K562 (cell line): ENCODE measurements at regions not wholly inside any gene's neighbourhood (a gene's known extent, or its start where the extent isn't known, plus 50 kb on each side); places are given as distances from the start of the nearest gene placed in this dataset.

Experiments
- ATAC-seq: fragments of 200-7000 bp; cut with Tn5 transposase; 3 replicates; pipeline ENCODE4 v1.9.1; 2020; ENCODE audit warnings: moderate library complexity
- BruUV-seq: library from RNA; stranded (reverse); fragments of 400-500 nt; replicated peaks from 2 replicates; lab custom pipeline; 2021; lab: Mats Ljungman, UMichigan
- CTCF ChIA-PET: fragments of 300-600 bp; formaldehyde crosslinking; extraction: SDS; loops from one replicate; lab custom pipeline; 2021; ENCODE audit warnings: low intra/inter-chr PET ratio; lab: Yijun Ruan, JAX
- POLR2A ChIA-PET: fragments of 300-600, 350-650 bp; sonication (Branson Sonifier 250); formaldehyde crosslinking; extraction: SDS; loops from one replicate; lab custom pipeline; 2021; ENCODE audit warnings: antibody characterized with exemption, inconsistent platforms; lab: Yijun Ruan, JAX
- DNase-seq, 4 experiments: peaks; one replicate each; pipeline versions ENCODE4 v3.0.0 to v3.0.0-alpha.2; 2011 to 2018; ENCODE audit warnings: low spot score in 3 of 4, mixed read lengths in 3 of 4; ENCODE audit errors: extremely low read depth in 1 of 4
- FAIRE-seq: peaks from 2 replicates; lab custom pipeline; 2011; peaks lifted over from hg19 to GRCh38; lab: Jason Lieb, UNC
- H2AFZ ChIP-seq: 2 replicates; pipeline ENCODE4 v1.6.0; 2011; ENCODE audit warnings: low read depth, low read length, control low read depth, inconsistent platforms
- H3K27ac ChIP-seq: fragments of 200-600 bp; 3 replicates; pipeline ENCODE4 v1.8.0; 2011; ENCODE audit warnings: low read depth, mild to moderate bottlenecking, control low read depth, inconsistent platforms, low read length, moderate library complexity, mixed read lengths; ENCODE audit errors: extremely low read depth
- H3K27me3 ChIP-seq, 2 experiments: fragments of 300-600 bp in 1 of 2; 2 replicates in 1 of 2; 3 replicates in 1 of 2; pipeline versions ENCODE4 v1.6.0 to v1.8.0; 2011; ENCODE audit warnings: inconsistent platforms in 2 of 2, low read length in 2 of 2, mild to moderate bottlenecking in 1 of 2, mixed read lengths in 1 of 2, moderate library complexity in 1 of 2; ENCODE audit not compliant: control insufficient read depth in 2 of 2, insufficient read depth in 2 of 2
- H3K36me3 ChIP-seq: fragments of 300-600 bp; 3 replicates; pipeline ENCODE4 v1.8.0; 2011; ENCODE audit warnings: mild to moderate bottlenecking, low read length, inconsistent platforms; ENCODE audit not compliant: control insufficient read depth, insufficient read depth
- H3K4me1 ChIP-seq, 2 experiments: fragments of 200-600 bp in 1 of 2; replicated peaks in 1 of 2; 2 replicates in 1 of 2; 3 replicates in 1 of 2; pipeline versions ENCODE4 v1.5.1 to v1.8.0; 2011; ENCODE audit warnings: inconsistent platforms in 2 of 2, low read length in 2 of 2, mild to moderate bottlenecking in 1 of 2, mixed read lengths in 1 of 2, moderate library complexity in 1 of 2; ENCODE audit not compliant: control insufficient read depth in 2 of 2, insufficient read depth in 2 of 2
- H3K4me2 ChIP-seq: 2 replicates; pipeline ENCODE4 v1.6.1; 2011; ENCODE audit warnings: low read length, control low read depth, inconsistent platforms, mixed read lengths; ENCODE audit not compliant: insufficient read depth
- H3K4me3 ChIP-seq: fragments of 200-600 bp; sonication (generic), shearing (Covaris generic); 2 replicates; pipeline ENCODE4 v1.5.1; 2016; ENCODE audit warnings: control low read depth, inconsistent platforms
- H3K79me2 ChIP-seq: fragments of 200-600 bp; 3 replicates; pipeline ENCODE4 v1.8.0; 2011; ENCODE audit warnings: low read length, inconsistent platforms; ENCODE audit not compliant: control insufficient read depth, insufficient read depth
- H3K9ac ChIP-seq, 2 experiments: 2 replicates each; pipeline versions ENCODE4 v1.6.0 to v1.6.1; 2011; ENCODE audit warnings: low read depth in 2 of 2, low read length in 2 of 2, control low read depth in 1 of 2, inconsistent platforms in 1 of 2, mild to moderate bottlenecking in 1 of 2, mixed read lengths in 1 of 2; ENCODE audit not compliant: insufficient read depth in 1 of 2
- H3K9me1 ChIP-seq: one replicate; pipeline ENCODE4 v1.6.0; 2011; ENCODE audit warnings: inconsistent platforms, mild to moderate bottlenecking, low read length, moderate library complexity; ENCODE audit not compliant: control insufficient read depth, insufficient read depth
- H3K9me3 ChIP-seq: replicated peaks from 2 replicates; pipeline ENCODE4 v1.5.1; 2011; ENCODE audit warnings: low read depth, low read length, inconsistent platforms; ENCODE audit not compliant: control insufficient read depth, insufficient read depth
- H4K20me1 ChIP-seq: replicated peaks from 2 replicates; pipeline ENCODE4 v1.6.1; 2011; ENCODE audit warnings: low read length, inconsistent platforms, mixed read lengths; ENCODE audit not compliant: control insufficient read depth, insufficient read depth
- AFF4 ChIP-seq: sonication (generic); formaldehyde crosslinking; IDR thresholded peaks from 2 replicates; pipeline ENCODE4 v1.8.0; 2023; ENCODE audit warnings: mild to moderate bottlenecking, missing genetic modification reagents
- ATF4 ChIP-seq: fragments of 450-650 bp; formaldehyde crosslinking; IDR thresholded peaks from 2 replicates; pipeline ENCODE4 v1.4.0; 2022; ENCODE audit warnings: mild to moderate bottlenecking, moderate library complexity
- SLC30A9 ChIP-seq: fragments of 250-450 bp; sonication (Bioruptor Pico); IDR thresholded peaks from 2 replicates; pipeline ENCODE4 v1.8.0; 2022; ENCODE audit warnings: mild to moderate bottlenecking, moderate library complexity
- SRSF7 ChIP-seq: fragments of 200-400 bp; formaldehyde crosslinking; optimal IDR thresholded peaks from 2 replicates; pipeline ENCODE3; 2017; ENCODE audit warnings: mild to moderate bottlenecking, low read depth, low read length
- ZNF12 ChIP-seq: sonication (generic); formaldehyde crosslinking; IDR thresholded peaks from 2 replicates; pipeline ENCODE4 v1.4.0; 2020; ENCODE audit warnings: mild to moderate bottlenecking, missing genetic modification reagents
- WGBS: fragments of 100-300 bp; shearing (Covaris generic); methylation state at CpG from one replicate; pipeline ENCODE4 v1.1.6; 2016; ENCODE audit warnings: low coverage, mixed read lengths; ENCODE audit not compliant: insufficient coverage; ENCODE audit errors: missing lambda C conversion rate; 5-methylcytosine and 5-hydroxymethylcytosine counted together
- in situ Hi-C: fragments of 300-500 bp; cut with MboI; formaldehyde crosslinking; loops from 4 replicates; pipeline ENCODE4 v1.15.0; 2018; ENCODE audit warnings: inconsistent platforms, mixed read lengths
- intact Hi-C: fragments of 100-400 bp; cut with micrococcal nuclease; formaldehyde crosslinking; loops from 2 replicates; pipeline ENCODE4 v1.14.2; 2022

GRCh38 chrX:47746446-47746845 lies 87.5 kb upstream of the UXT start:
- Histone ChIP-seq H4K20me1 (no peaks in the 10 kb centered on the region), H3K27me3 (no peaks in the 10 kb centered on the region), H3K4me2 (no peak overlapping the region), H2AFZ (no peak overlapping the region), H3K9ac (no peak overlapping the region), H3K36me3 (no peaks in the 10 kb centered on the region), H3K79me2 (no peaks in the 10 kb centered on the region), H3K27ac (no peak overlapping the region), H3K9me1 (no peaks in the 10 kb centered on the region), H3K4me1 (no peaks in the 10 kb centered on the region), H3K4me3 (no peak overlapping the region), H3K9me3 (no peaks in the 10 kb centered on the region)
- ChIA-PET CTCF (no interaction called here), POLR2A (no interaction called here)
- intact Hi-C loops (loop anchor here (10.0 kb wide), 1 partner anchor 552 kb away; the partner anchor contains the start of gene UBA1), in situ Hi-C loops (no loop called here)
- 0% methylated on average over 3 of the region's 3 CpGs for WGBS
- no TSS peak for BruUV-seq
- no peak for FAIRE-seq
- TF ChIP-seq AFF4 (CRISPR knock-in tag), result no peak
- no peak for TF ChIP-seq ATF4
- no peak for TF ChIP-seq SLC30A9 (CRISPR knock-in tag)
- no peak for TF ChIP-seq ZNF12 (CRISPR knock-in tag)
- no peak for TF ChIP-seq SRSF7
- no peak for ATAC-seq
- DNase-seq, result no peak
